ENCODE measurements at regions not wholly inside any gene's neighbourhood (a gene's known extent, or its start where the extent isn't known, plus 50 kb on each side); places are given as distances from the start of the nearest gene placed in this dataset.
"Not testable (repeated sequence)": the region's sequence is repeated elsewhere in the genome, so short reads cannot be mapped to it uniquely, and the experiment has no call there.

DNA sequence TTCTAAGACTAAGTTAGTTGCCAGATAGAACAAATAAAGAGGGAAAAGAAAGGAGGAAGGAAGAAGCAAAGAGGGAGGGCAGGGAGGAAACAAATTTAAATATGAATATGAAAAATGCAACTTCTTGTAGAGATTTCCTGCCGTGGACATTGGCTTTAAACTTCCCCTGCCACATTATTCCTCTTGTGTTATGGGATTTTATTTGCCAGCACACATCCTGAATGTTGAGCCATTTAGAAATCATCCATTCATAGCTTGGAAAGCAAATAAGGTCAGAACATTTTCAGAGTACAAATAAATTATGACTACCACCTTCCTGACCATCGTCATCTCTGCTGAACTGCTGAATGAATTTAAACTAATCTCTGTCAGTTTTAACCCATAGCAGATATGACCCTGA is 911.9 kb upstream of the LRRN3 start:
- no peak for DNase-seq

DNA sequence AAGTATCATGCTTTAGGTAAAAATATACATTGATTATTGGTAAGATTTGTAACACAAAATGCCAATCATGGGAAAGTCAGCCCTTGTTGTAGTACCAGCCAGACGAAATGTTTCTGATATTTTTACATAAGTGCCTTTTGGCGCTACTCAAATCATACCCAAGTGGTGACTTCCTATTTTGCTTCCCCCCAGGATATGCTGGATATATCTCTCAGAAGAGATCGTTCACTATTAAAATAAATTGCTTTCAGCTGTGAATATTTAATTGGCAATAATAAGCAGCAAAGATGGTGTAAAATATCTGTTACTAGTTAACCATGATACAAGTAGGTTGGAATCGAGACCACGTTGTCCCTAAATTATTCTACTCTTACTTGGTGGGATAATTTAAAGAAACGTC is 909.2 kb upstream of the LRRN3 start:
- no peak for DNase-seq

DNA sequence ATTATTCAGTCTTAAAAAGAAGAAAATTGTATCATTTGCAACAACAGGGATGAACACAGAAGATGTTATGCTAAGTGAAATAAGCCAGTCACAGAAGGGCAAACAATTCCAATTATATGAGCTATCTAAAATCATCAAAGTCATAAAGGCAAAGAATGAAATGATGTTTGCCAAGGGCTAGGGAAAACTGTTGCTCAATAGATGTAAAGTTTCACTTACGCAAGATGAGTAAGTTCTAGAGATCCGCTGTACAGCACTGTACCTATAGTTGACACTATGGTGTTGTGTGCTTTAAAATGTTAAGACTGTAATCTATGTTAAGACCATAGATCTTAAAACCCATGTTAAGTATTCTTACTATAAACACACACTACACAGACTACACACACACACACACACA is 904.6 kb upstream of the LRRN3 start:
- no peak for DNase-seq

DNA sequence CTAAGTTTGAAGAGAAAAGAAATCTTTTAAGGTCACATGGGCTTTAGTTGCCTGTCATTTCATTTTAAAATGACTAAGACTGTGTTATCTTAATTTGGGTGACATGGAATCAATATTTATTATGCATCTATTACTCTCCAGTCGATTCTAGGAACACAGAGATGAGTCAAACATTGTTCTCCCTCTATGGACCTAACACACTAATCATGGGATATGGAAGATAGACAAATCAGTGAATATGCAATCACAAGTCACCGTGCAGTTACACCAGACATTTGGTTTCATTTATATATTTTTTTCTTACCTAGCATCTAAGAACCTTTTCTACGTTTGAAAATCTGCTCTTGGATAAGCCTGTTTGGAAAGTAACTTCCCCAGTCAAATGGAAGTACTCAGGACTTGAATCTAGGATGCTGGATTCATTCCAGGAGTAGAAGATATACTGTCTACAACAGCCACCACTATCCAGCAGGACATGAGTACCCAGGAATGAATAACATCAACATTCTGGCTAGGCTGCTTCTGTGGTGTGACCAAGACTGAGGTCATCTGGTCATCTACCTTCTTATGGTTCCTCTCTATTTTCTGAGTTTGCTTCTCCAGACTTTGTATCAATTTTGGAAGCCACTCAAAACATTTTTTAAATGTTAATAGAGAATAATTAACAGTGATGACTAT is 902.9 kb upstream of the LRRN3 start:
- DNase-seq, result no peak

DNA sequence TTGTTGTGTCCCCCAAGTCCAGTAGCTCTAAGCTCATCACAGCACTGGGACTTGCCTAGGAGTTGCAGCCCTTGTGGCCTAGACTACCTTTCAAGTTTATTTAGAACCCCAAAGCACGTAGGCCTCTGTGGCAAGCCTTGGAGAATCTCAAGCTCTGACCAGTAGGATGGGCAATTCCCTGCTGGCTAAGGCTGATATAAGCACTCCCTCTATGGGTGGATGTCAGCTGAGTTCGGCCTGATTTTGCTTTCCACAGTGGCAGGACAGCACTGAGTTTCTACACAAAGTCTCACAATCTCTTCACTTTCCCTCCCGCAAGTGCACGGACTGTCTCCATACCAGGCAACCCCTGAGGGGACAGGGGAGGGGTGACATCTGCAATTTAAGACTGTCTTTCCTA is 886.4 kb upstream of the LRRN3 start:
- DNase-seq, result no peak

DNA sequence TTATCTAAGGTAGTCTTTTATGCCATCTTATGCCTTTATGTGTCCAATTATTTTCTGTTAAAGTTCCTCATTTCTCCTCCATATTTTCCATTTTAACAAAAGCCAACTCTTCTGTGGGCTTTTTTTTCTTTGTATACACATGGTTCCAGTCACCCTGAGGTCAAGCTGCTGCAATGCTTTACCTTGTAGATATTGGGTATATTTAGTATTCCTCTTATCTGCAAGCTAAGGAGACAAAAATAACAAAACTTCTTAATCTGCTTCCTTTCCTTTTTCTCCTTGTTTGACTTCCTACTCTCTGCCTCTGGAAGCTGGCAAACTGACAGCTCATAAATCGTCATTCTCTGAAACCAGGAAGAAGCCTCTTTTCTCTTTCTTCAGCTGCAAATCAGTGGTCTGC is 885.0 kb upstream of the LRRN3 start:
- no peak for DNase-seq

DNA sequence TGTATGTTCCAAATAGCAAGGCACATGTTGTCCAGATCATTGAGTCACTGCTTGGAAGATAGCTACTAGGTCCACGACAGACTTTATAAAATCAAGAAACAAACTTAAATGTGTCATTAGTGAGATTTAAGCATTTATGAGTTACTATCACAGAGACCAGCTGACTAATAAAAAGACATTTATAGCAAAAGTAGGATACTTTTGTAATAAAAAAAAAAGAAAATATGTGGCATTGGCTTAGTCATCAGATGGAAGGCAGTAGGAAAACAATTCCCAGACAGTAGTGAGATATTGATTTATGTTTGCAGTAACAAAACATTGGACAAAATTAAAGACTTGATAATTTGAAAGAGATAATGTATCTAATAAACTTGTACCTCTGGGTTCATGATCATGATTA is 881.0 kb upstream of the LRRN3 start:
- DNase-seq, result no peak

DNA sequence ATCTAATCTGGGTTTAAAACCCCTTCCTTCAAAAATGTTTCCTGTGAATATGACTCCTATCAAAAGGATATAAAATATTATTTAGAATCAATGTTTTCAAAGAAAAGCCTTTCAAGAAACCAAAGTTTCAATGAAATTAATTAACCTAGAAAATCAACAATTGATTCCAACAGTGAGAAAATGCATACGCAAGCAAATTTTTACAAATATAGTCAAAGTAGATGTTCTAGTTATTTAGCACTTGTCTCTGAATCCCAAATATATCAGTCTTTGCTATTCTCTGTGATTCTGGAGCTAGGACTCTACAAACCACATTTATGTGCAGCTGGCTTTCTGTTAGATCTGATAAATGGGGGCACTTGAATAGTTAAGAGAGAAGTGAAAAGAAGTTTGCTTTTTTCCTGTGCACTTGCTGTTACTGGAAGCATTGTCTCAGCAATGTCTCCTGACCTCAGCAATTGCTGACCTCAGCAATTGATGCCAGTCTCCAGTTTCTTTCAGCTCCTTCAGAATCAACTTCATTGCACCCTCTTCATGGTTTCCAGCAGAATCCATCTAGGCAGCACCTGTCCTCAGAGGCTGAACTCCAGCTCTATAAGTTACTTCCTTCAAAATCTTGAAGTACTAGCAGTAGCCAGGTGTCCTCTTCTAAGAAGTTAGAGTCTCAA is 879.9 kb upstream of the LRRN3 start:
- DNase-seq, result no peak

DNA sequence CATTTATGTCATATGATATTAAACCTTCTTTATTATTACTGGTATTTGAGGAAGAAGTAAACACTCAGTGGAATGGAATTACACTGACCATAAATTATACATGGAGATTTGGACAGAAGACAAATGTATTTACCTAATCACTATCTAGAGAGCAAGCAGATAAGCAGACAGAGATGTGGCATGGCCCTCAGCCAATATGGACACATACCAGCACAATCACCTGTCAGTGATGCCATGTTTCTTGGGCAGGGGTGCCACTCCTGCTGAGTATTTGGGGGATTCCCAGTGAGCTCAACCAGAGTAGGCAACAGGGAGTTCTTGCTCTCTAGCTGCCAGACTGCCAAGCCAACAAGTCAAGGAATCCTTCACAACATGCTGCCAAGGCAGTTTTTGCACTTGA is 866.3 kb upstream of the LRRN3 start:
- DNase-seq, result no peak

DNA sequence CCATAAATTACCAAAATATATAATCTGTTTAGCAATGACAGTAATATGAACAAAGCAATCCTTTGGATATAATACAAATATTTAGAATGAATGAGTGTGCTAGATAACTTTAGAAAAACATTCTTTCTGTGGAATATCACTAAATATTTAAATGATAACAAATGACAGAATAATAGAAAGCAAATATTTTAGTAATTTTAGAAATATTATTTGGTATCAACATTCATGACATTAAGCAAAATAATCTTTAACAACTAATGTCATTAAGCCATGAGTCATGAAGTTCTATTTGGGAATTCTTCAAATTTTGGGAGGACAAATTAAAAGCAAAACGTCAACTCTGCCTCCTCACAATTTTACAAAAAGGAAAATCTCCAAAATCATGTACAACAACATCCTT is 844.8 kb upstream of the LRRN3 start:
- no peak for DNase-seq

DNA sequence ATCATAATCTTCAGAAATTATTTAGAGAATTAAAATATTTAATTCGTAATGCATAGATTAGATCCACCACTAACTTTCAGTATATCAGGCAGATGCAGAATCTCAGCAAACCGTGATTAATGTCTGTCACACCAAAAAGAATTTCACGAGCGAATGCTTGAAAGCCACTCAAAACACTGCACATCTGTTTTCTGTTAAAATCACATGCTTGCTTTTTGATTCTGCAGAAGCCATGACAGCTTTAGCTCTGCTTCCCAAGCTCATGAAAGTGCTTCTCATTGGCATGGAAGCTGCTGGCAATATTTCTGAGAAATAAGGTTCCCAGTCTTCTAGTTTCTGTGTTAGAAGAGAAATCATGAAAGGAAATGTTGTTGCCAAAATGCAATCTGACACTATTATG is 837.8 kb upstream of the LRRN3 start:
- DNase-seq, result no peak

DNA sequence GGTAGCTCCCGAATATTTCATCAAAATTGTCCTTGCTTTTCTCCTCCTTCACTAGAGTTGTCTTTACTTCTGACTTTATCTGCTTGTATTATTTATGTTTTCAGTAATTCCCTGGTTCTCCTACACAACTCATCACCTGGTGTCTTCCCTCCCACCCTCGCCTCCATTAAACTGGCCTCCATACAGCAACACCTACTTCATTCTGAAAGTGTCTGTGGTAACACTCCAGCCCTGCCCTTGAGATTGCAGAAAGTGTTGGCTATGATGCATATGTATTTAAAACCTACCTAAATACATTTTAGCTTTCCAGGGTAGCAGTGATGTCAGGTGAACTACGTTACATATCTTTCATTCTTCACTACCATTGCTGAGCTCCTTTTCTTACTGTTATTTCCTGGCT is 833.3 kb upstream of the LRRN3 start:
- DNase-seq, result no peak

DNA sequence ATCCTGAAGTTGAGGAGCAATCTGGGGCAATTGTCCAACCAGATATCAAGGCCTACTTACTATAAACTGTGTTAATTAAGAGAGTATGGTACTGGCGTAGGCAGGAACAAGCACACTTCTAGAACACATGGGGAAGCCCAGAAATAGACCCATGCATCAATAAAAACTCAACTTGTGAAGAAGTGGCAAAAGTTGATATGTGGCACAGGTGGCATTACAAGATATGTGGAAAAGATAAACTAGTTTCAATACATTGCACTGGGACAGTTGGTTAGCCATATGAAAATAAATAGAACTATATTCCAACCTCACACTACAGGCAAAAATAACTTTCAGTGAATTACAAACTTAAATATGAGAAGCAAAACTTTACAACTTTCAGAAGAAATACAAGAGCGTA is 828.7 kb upstream of the LRRN3 start:
- DNase-seq, result no peak

DNA sequence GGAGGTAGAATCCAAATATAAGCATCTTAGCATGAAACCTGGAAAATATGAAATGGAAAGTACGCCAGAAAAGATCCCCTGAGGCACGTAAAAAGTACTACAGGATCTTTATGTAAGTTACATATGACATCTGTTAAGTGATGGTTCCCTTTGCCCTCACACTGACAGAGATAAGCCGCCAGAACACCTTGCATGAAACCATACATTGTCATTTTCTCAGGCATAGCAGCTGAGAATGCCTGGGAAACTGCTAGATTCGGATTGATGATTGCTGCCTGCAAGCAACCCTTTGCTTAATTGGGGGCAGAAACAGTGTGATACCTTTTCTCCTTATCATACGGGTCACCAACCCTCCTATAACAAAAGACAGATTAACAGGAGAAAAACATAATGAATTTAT is 826.6 kb upstream of the LRRN3 start:
- DNase-seq, result no peak

DNA sequence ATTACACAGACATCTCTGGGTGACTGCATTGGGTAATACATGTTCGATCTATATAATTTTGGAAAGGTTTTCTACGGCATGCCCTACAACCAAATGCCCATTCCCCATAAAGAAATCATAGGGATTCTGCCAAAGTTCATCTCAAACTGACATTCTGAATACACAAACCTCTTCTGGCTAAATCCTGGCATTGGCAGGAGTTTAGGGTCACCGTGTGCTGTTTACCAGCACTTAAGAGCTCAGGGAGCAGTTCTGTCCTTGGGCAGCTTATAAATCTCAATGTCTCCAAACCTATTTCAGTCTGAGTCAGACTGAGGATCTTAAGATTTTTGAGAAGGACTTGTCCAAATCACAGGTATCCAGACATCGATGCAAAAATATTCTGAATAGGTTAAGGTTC is 809.6 kb upstream of the LRRN3 start:
- DNase-seq, result no peak

DNA sequence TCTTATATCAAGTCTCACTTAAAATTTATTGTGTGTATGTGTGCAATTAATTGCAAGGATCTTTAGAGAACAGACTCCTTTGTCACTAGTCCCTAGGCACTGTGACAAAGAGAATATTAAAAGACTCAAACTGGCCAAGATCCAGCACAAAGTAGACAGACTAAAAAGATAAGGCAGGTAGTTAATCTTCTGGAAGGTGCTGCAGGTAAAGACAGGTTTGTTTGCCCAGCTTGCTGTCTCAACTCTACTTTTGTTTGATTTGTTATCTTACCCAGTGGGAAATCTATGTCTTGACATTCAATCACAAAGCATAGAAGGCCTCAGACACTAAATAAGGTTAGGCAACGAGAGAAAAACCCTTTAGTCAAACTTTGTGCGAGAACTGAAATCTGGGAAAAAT is 807.9 kb upstream of the LRRN3 start:
- no peak for DNase-seq

DNA sequence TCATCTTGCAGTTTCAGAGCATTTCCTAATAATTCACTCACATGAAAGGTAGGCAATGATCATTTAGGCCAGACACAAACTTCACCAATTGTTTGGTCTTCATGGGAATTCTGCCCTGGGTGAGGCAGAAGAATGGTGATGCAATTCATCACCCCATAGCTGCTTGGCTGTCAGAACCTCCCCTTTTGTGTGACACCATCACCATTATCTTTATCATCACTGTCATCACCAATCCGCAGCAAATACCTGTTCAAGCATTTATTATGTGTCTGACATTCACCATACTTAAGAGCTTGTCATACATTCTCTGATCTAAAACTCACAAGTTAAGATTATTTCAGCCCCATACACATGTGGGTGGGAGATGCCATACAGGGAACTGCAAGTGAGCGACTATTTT is 799.5 kb upstream of the LRRN3 start:
- no peak for DNase-seq

DNA sequence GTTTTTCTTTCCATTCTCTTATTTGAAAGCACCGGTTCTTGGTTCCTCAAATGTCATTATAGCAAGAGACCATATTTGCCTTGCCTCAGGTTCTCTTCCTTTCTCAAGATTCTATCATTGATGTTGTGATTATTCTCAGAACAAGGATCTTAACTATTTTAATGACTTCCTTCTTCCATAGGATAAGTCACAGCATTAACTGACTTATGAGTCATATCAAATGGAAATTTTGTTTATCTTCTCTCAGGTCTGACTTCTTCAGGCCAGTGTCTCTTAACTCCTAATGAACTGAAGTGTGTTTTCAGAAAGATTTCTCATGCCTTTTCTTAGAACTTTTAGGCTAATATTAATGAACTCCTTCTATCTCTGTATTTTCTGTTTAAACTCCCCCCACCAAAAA is 794.6 kb upstream of the LRRN3 start:
- no peak for DNase-seq

DNA sequence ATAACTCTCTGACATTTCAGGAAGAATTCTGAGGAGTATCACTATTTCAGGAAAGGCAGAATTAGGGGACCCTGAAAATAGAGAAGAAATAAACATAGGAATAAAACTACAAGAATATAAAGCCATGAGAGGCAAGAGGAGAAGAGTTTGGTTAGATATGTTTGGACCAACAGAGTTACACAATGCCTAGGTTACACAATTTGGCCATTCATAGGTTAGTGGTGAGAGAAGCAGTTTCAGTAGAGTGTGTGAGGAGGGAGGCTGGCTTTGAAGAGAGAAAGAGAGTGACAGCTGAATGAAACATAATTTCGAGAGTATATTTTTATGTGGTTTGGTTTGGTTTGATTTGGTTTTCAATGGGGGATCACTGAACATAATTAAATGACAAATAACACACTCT is 783.2 kb upstream of the LRRN3 start:
- no peak for DNase-seq

DNA sequence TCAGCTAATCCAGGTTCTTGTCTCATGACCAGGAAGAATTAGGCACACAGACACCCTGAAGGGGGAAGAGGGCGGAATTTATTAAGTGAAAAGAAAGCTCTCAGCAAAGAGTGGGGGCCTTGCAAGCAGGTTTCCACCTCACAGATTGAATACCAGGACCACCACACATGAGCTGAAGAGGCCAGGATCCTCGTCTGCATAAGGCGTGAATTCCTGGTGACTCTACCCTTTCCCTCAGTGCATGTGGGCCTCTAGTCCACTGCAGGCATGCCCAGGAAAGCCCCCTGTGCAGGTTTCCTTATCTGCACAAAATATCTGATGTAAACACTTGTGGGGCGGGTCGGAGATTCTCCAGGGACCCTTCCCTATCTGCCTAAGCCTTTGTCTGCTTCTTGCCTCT is 782.1 kb upstream of the LRRN3 start:
- no peak for DNase-seq

DNA sequence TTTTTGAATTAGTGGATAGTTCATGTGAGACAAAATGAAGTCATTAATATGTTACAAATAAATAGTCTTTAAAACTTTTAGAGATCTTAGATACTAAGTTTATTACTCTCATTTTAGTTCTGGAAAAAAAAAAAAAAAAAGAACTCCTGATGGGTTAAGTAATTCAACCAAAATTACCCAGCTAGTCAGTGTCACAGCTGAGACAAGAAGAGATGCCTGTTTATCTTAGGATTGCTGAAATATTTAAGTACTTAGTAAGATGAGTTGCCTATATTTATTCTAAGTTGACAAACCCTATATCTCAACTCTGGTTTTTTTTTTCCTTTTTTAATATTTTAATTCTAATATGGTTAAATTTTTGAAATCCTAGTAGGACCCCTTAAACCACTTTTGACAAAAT is 781.0 kb upstream of the LRRN3 start:
- no peak for DNase-seq

DNA sequence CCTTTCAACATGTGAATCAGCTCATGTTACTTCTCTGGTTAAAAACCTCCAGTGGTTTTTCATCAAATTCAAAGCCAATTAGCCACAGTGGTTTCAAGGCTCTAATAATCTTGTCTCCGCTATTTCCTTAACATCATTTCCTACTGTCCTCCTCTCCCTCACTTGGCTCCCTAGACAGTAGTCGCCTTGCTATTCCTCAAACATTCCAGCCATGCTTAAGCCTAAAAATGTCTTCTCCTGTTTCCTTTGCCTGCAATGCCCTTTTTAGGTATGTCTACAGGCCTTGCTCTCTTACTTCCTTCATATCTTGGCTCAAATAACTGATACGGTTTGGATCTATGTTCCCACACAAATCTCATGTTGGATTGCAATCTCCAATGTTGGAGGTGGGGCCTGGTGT is 779.4 kb upstream of the LRRN3 start:
- no peak for DNase-seq

DNA sequence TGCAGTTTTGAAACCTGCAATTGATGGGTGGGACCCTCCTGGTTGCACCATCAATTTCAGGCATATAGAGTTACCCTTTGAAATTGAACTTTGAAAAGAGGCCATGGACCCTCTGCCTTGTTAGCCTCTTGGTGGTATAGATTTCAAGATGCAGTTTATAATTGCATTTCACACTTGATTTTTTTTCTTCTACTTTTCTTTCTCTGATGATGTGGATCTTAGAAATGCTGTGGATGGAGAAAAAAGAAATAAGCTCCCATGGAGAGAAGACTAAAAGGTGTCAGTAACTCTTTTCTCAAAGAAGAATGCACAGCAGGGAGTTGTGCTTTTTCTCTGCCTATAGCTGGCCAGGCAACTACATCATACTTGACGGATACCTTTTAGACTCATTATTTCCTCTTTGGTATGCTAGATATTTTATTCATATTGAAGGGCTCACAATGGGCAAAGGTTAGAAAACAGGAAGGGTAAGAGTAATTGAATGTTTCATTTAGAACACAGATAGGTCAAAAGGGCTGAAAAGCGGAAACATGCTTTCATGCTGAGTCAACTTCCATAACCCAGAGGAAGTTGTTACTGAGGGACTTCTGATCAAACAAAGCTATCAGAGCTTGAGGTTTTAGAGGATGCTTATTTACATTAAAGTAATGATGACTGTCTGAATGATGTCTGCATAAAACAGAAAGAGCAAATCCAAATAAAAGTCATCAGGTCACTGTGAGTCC is 773.2 kb upstream of the LRRN3 start:
- DNase-seq, result no peak

DNA sequence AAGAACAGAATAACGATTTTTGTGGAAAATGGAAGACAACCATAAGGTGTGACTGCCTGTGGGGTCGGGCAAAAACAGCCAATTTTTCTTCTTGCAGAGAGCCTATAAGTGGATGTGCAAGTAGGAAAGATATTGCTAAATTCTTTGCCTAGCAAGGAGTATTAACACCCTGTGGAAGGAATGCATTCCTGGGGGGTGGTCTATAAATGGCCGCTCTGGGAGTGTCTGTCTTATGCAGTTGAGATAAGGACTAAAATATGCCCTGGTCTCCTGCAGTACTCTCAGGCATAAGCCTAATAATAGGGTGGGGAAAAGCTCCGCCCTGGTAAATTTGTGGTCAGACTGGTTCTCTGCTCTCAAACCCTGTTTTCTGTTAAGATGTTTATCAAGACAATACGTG is 770.6 kb upstream of the LRRN3 start:
- not testable (repeated sequence) for DNase-seq

DNA sequence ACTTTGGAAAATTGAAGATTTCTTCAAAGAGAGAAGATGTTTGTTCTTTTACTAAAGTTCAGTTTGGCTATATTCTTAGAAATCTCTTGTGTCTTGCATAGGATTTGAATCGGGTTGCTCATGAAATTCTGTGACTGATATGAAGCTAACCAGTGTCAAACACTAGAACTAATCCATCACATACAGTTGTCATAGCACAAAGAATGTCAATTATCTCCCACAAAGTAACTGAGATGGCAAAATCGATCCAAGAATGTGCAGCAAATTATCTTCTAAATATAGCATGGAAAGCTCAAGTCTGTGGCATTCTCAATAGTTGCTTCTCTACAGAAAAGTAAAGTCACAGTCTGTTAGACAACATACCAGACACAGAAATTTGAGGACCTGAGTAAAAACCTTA is 768.1 kb upstream of the LRRN3 start:
- DNase-seq, result no peak

All from hematopoietic multipotent progenitor cell treated with erythropoietin and hydrocortisone succinate and interleukin-3 and kit ligand, for 4 days (in vitro differentiated cells).